BE2C (cell line): ENCODE measurements at regions not wholly inside any gene's neighbourhood (a gene's known extent, or its start where the extent isn't known, plus 50 kb on each side); places are given as distances from the start of the nearest gene placed in this dataset.

ENCODE experiments used
- DNase-seq: peaks from one replicate; pipeline ENCODE4 v3.0.0-alpha.2; 2020
- H3K27me3 ChIP-seq: fragments of 250-450 bp; sonication (Bioruptor Pico); 2 replicates; pipeline ENCODE4 v1.5.1; 2020; ENCODE audit warnings: mild to moderate bottlenecking
- H3K36me3 ChIP-seq: fragments of 250-450 bp; sonication (Bioruptor Pico); 2 replicates; pipeline ENCODE4 v1.5.1; 2020; ENCODE audit warnings: mild to moderate bottlenecking
- H3K4me1 ChIP-seq: fragments of 250-450 bp; sonication (Bioruptor Pico); 2 replicates; pipeline ENCODE4 v1.5.1; 2020
- H3K4me3 ChIP-seq: 2 replicates; pipeline ENCODE4 v1.5.1; 2011; ENCODE audit warnings: low read depth, low read length
- H3K9me3 ChIP-seq: fragments of 250-450 bp; sonication (Bioruptor Pico); 2 replicates; pipeline ENCODE4 v1.5.1; 2020
- TF ChIP-seq, protein P1 (sequence below): IDR thresholded peaks from 2 replicates; pipeline ENCODE4 v1.5.1; 2012; ENCODE audit warnings: mild to moderate bottlenecking, low read depth, low read length

DNA sequence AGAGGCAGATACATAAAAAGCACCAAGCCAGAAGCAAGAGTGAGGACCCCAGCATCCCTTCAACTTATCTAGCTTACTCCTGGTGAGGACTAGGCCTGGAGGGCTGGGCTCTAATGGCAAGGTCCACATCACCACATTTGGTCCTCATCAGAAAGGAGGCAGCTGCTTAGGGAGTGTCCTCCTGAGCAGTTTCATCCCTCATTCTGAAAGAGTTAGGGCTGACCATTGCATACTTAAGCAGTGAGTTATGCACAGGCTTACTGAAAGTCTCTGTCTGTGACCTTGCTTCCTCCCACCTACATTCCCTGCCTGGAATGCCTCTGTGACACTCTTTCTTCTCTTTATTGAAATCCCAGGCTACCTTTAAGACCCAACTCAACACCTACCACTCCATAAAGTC, 301.8 kb upstream of the ACVR2A start:
- no peak for DNase-seq
- TF ChIP-seq, protein P1, sequence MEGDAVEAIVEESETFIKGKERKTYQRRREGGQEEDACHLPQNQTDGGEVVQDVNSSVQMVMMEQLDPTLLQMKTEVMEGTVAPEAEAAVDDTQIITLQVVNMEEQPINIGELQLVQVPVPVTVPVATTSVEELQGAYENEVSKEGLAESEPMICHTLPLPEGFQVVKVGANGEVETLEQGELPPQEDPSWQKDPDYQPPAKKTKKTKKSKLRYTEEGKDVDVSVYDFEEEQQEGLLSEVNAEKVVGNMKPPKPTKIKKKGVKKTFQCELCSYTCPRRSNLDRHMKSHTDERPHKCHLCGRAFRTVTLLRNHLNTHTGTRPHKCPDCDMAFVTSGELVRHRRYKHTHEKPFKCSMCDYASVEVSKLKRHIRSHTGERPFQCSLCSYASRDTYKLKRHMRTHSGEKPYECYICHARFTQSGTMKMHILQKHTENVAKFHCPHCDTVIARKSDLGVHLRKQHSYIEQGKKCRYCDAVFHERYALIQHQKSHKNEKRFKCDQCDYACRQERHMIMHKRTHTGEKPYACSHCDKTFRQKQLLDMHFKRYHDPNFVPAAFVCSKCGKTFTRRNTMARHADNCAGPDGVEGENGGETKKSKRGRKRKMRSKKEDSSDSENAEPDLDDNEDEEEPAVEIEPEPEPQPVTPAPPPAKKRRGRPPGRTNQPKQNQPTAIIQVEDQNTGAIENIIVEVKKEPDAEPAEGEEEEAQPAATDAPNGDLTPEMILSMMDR: no peak
- H3K36me3 ChIP-seq: no peaks in the 10 kb centered on the region
- no peaks in the 10 kb centered on the region for H3K27me3 ChIP-seq
- H3K4me1 ChIP-seq: no peaks in the 10 kb centered on the region
- H3K9me3 ChIP-seq: no peaks in the 10 kb centered on the region
- no peak overlapping the region for H3K4me3 ChIP-seq

DNA sequence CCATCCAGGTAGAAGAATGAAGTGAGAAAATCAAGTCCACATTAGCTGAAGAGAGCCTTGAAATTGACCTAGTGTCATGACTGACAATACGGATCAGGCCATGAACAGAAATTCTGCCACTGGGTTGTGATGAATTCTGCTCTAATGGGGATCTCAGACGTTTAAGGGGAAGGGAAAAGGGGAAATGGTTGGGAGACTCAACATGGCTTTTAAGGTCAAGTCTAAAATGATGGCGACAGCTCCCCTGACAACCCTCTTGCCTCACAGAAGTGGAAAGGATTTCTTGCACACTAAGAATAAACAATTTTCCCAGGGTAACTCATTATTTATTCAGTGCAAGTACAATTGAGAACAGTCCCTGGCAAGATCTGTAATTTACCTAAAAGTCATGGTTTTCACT, 302.5 kb upstream of the ACVR2A start:
- TF ChIP-seq, protein P1: no peak
- H3K36me3 ChIP-seq: no peaks in the 10 kb centered on the region
- no peak overlapping the region for H3K4me3 ChIP-seq

DNA sequence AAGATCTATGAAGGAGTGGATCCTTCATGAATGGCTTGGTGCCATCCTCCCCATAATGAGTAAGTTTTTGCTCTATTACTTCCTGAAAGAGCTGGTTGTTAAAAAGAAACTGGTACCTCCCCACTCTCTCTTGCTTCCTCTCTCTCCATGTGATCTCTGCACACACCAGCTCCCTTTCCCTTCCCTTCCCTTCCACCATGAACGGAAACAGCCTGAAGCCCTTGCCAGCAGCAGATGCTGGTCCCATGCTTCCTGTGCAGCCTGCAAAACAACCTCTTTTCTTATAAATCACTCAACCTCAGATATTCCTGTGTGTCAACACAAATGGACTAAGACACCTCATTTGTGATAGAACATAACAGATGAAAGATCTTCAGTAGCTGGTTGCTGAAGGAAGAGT, 303.5 kb upstream of the ACVR2A start:
- DNase-seq: no peak
- TF ChIP-seq, protein P1: no peak

More for the DNA sequence above, 302.5 kb upstream of the ACVR2A start:
- no peak for DNase-seq
- Histone ChIP-seq H3K9me3 (no peaks in the 10 kb centered on the region), H3K4me1 (no peaks in the 10 kb centered on the region), H3K27me3 (no peaks in the 10 kb centered on the region)

DNA sequence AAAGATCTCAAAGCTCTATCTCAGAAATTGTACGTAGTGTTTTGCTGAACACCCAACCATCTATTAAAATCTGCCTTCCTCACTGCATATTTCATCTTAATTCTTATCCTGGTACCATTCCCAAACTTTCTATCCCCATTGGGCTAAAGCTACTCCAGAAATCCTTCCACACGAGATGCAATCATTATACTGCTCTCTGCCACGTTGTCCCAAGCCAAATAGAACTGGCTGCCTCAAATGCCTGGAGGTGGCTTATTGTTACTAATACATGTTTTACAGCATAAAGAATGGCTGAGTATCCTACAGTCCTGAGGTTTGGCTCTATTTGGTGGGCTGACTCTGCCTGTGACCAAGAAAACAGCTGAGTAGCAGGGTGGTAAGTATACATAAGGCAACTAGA, 306.0 kb upstream of the ACVR2A start:
- Histone ChIP-seq H3K36me3 (no peaks in the 10 kb centered on the region), H3K4me3 (no peak overlapping the region), H3K4me1 (no peaks in the 10 kb centered on the region), H3K9me3 (no peaks in the 10 kb centered on the region), H3K27me3 (no peaks in the 10 kb centered on the region)
- TF ChIP-seq, protein P1: no peak
- DNase-seq: no peak

More for the DNA sequence above, 303.5 kb upstream of the ACVR2A start:
- Histone ChIP-seq H3K4me1 (no peaks in the 10 kb centered on the region), H3K9me3 (no peaks in the 10 kb centered on the region), H3K4me3 (no peak overlapping the region), H3K27me3 (no peaks in the 10 kb centered on the region), H3K36me3 (no peaks in the 10 kb centered on the region)

DNA sequence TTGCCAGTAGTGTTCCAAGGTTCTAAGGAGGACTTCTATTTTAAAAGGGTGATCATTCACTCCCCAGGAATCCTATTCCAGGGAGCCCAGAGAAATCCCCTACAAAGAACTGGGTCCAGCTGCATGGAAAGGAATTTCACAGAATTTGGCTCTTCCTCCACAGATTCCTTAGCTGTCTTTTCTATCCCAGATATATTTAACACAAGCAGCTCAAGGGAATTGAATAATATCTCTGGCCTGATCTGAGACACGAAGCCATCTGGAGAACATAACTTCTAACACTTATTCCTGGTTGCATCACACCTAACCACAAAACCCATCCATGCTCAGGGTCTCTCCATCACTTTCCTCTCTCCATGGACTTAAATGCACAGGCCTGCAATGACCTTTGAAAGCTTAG, 306.7 kb upstream of the ACVR2A start:
- Histone ChIP-seq H3K27me3 (no peaks in the 10 kb centered on the region), H3K4me1 (no peaks in the 10 kb centered on the region), H3K4me3 (no peak overlapping the region), H3K36me3 (no peaks in the 10 kb centered on the region), H3K9me3 (no peaks in the 10 kb centered on the region)
- TF ChIP-seq, protein P1: no peak
- no peak for DNase-seq

DNA sequence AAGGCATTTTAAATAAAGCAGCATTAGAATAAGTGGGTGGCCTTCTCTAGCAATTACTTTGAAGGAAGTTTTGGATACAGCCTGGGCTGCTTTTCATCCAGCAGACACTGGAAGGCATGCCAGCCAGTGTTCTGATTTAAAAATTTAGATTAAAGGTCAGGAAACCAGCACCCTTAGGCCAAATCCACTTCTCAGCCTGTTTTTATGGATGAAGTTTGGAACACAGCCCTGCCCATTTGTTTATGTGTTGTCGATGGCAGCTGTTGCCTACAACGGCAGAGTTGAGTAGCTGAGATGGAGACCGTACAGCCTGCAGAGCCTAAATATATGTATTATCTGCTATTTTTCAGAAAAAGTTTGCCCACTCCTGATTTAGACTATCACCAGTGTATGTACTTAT, 313.6 kb upstream of the ACVR2A start:
- Histone ChIP-seq H3K27me3 (no peaks in the 10 kb centered on the region), H3K36me3 (no peaks in the 10 kb centered on the region), H3K4me1 (no peaks in the 10 kb centered on the region), H3K9me3 (no peaks in the 10 kb centered on the region), H3K4me3 (no peak overlapping the region)
- TF ChIP-seq, protein P1: no peak
- no peak for DNase-seq
